ENCODE measurements at regions not wholly inside any gene's neighbourhood (a gene's known extent, or its start where the extent isn't known, plus 50 kb on each side); places are given as distances from the start of the nearest gene placed in this dataset.

DNA sequence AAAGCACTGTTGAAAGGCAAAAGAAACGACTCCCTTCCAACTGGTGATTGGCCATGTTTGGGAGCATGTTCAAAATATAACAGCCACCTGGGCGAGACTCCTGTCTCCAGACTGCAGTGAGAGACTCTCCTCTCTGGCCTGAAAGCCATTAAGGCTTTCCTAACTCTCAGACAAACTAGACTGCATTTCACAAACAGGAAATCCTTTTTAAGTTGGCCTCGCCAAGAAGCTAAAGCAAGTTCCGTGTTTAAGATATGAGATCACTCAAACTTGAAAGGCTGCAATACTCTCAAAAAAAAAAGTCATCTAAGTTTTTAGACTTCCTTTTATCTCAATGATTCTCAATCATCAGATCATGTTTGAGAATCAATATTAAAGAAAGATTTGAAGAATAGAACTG, 117.0 kb downstream of the TFAP2A start:
- Histone ChIP-seq H3K36me3 (ENCODE audit: low read depth) (no peaks in the 10 kb centered on the region), H3K27ac (ENCODE audit: poor library complexity, severe bottlenecking) (no peak overlapping the region), H3K9me3 (ENCODE audit: severe bottlenecking) (no peaks in the 10 kb centered on the region), H3K4me1 (ENCODE audit: insufficient read depth, poor library complexity, severe bottlenecking) (peaks cover 8% of the 10 kb centered on the region), H3K4me3 (ENCODE audit: severe bottlenecking) (no peak overlapping the region), H3K27me3 (ENCODE audit: insufficient read depth, poor library complexity, severe bottlenecking) (no peaks in the 10 kb centered on the region)
- no peak for DNase-seq (ENCODE audit: low spot score)
- TF ChIP-seq, protein P1, sequence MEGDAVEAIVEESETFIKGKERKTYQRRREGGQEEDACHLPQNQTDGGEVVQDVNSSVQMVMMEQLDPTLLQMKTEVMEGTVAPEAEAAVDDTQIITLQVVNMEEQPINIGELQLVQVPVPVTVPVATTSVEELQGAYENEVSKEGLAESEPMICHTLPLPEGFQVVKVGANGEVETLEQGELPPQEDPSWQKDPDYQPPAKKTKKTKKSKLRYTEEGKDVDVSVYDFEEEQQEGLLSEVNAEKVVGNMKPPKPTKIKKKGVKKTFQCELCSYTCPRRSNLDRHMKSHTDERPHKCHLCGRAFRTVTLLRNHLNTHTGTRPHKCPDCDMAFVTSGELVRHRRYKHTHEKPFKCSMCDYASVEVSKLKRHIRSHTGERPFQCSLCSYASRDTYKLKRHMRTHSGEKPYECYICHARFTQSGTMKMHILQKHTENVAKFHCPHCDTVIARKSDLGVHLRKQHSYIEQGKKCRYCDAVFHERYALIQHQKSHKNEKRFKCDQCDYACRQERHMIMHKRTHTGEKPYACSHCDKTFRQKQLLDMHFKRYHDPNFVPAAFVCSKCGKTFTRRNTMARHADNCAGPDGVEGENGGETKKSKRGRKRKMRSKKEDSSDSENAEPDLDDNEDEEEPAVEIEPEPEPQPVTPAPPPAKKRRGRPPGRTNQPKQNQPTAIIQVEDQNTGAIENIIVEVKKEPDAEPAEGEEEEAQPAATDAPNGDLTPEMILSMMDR (IDR thresholded peaks at IDR 0.05; ENCODE audit: poor library complexity, severe bottlenecking) = no peak
- ATAC-seq (ENCODE audit: low read depth) = no peak

DNA sequence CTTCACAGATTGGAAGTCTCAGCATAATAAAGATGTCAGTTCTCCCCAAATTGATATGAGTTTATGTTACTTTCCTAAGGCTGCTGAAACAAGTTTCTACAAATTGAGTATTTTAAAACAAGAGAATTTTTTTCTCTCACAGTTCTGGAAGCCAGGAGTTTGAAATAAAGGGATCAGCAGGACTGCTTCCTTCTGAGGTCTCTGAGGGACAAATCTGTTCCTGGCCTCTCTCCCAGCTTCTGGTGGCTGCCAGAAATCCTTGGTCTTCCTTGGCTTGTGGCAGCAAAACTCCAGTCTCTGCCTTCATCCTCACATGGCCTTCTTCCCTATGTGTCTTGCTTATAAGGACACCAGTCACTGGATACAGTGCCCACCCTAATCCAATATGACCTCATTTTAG, 136.1 kb downstream of the TFAP2A start:
- no peak for ATAC-seq (ENCODE audit: low read depth)
- Histone ChIP-seq H3K27me3 (ENCODE audit: insufficient read depth, poor library complexity, severe bottlenecking) (no peaks in the 10 kb centered on the region), H3K27ac (ENCODE audit: poor library complexity, severe bottlenecking) (no peak overlapping the region), H3K9me3 (ENCODE audit: severe bottlenecking) (peaks cover 2% of the 10 kb centered on the region), H3K4me3 (ENCODE audit: severe bottlenecking) (no peak overlapping the region), H3K4me1 (ENCODE audit: insufficient read depth, poor library complexity, severe bottlenecking) (peaks cover 8% of the 10 kb centered on the region), H3K36me3 (ENCODE audit: low read depth) (no peaks in the 10 kb centered on the region)
- no peak for DNase-seq (ENCODE audit: low spot score)
- TF ChIP-seq, protein P1 (IDR thresholded peaks at IDR 0.05; ENCODE audit: poor library complexity, severe bottlenecking) = no peak

DNA sequence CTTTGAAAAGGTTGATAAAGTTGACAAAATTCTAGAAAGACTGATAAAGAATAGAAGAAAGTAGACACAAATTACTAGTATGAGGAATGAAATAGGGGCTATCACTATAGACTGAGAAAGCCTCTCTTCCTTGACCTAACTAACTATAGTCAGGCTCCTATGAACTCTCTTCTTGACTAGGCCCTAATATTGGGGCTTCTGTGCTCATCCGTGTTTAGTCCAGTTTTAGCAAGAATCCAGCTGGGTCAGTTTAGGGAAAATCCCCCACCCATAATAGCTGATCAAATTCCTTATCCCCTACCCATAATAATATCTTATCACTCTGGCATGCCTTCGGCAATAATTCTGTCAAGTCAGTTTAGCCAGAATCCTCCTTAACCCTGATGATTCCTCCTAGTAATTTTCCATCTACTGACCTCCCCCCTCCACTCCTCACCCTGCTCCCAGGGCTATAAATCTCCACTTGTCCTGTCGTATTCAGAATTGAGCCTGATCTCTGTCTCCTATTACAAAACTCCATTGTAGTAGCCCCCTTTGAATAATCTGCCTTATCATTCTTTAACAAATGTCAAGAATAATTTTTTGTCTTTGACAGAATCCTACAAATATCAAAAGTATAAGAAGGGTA, 138.1 kb downstream of the TFAP2A start:
- no peak for ATAC-seq (ENCODE audit: low read depth)

DNA sequence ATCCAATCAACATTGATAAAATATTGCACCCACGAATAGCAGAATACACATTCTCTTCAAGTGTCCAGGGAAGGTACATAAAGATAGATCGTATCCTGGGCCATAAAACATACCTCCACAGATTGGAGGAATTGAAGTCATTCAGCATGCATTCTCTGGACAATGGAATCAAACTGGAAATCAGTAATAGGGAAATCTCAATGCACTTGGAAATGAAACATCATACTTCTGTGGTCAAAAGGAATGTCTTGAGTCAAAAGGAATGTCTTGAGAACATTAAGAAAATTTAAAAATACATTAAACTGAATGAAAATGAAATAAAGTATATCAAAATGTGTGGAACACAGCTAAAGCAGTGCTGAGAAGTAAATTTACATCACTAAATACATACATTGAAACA, 138.8 kb downstream of the TFAP2A start:
- ATAC-seq (ENCODE audit: low read depth) (peak; percentile 76), DNase-seq (ENCODE audit: low spot score) (no peak)
- Histone ChIP-seq H3K27ac (ENCODE audit: poor library complexity, severe bottlenecking) (peak overlapping the region; percentile 22), H3K36me3 (ENCODE audit: low read depth) (no peaks in the 10 kb centered on the region), H3K9me3 (ENCODE audit: severe bottlenecking) (peaks cover 2% of the 10 kb centered on the region), H3K4me1 (ENCODE audit: insufficient read depth, poor library complexity, severe bottlenecking) (peaks cover 11% of the 10 kb centered on the region), H3K27me3 (ENCODE audit: insufficient read depth, poor library complexity, severe bottlenecking) (no peaks in the 10 kb centered on the region), H3K4me3 (ENCODE audit: severe bottlenecking) (no peak overlapping the region)
- TF ChIP-seq, protein P1 (IDR thresholded peaks at IDR 0.05; ENCODE audit: poor library complexity, severe bottlenecking) = no peak

More for the DNA sequence above, 138.1 kb downstream of the TFAP2A start:
- Histone ChIP-seq H3K9me3 (ENCODE audit: severe bottlenecking) (peaks cover 2% of the 10 kb centered on the region), H3K27me3 (ENCODE audit: insufficient read depth, poor library complexity, severe bottlenecking) (no peaks in the 10 kb centered on the region), H3K36me3 (ENCODE audit: low read depth) (no peaks in the 10 kb centered on the region), H3K4me3 (ENCODE audit: severe bottlenecking) (no peak overlapping the region), H3K27ac (ENCODE audit: poor library complexity, severe bottlenecking) (peak overlapping the region; percentile 22), H3K4me1 (ENCODE audit: insufficient read depth, poor library complexity, severe bottlenecking) (peaks cover 11% of the 10 kb centered on the region)
- TF ChIP-seq, protein P1 (IDR thresholded peaks at IDR 0.05; ENCODE audit: poor library complexity, severe bottlenecking) = no peak
- no peak for DNase-seq (ENCODE audit: low spot score)

DNA sequence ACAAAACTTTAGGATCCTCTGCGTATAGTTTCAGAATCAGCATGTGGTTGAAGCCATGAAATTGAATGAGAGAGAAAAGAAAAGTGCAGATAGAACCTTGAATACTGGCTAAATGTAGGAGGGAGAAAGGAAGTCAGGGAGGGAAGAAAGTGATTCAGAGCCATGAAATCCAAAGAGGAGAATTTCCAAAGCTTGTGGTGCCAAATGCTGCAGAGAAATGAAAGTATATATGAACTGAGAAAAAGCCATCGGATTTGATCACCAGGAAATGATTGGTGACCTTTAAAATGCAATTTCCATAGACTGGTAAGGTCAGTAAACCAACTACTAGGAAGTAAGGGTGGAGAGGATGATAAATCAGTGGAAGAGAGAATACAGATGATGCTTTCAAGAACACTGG, 142.3 kb downstream of the TFAP2A start:
- TF ChIP-seq, protein P1 (IDR thresholded peaks at IDR 0.05; ENCODE audit: poor library complexity, severe bottlenecking) = no peak
- Histone ChIP-seq H3K27me3 (ENCODE audit: insufficient read depth, poor library complexity, severe bottlenecking) (no peaks in the 10 kb centered on the region), H3K9me3 (ENCODE audit: severe bottlenecking) (no peaks in the 10 kb centered on the region), H3K4me3 (ENCODE audit: severe bottlenecking) (no peak overlapping the region), H3K27ac (ENCODE audit: poor library complexity, severe bottlenecking) (no peak overlapping the region), H3K4me1 (ENCODE audit: insufficient read depth, poor library complexity, severe bottlenecking) (peaks cover 15% of the 10 kb centered on the region), H3K36me3 (ENCODE audit: low read depth) (no peaks in the 10 kb centered on the region)
- ATAC-seq (ENCODE audit: low read depth) (no peak), DNase-seq (ENCODE audit: low spot score) (no peak)
